Activated CD8-positive, alpha-beta memory T cell treated with anti-CD3 and anti-CD28 coated beads, Interleukin-2, amount 10 ng/mL, durations not matched to agents 7 days and 5 days (primary cell): ENCODE measurements at regions not wholly inside any gene's neighbourhood (a gene's known extent, or its start where the extent isn't known, plus 50 kb on each side); places are given as distances from the start of the nearest gene placed in this dataset.

Experiments
- ATAC-seq: fragments of 150-1000 bp; cut with Tn5 transposase; one replicate; pipeline ENCODE4 v1.10.0; 2021; ENCODE audit warnings: moderate library complexity
- CTCF ChIA-PET: fragments of 350-600 bp; sonication (Branson Sonifier 250); formaldehyde crosslinking; loops from one replicate; lab custom pipeline; 2021; ENCODE audit warnings: antibody characterized with exemption; lab: Charles Lee
- DNase-seq: peaks from one replicate; pipeline ENCODE4 v3.0.0-alpha.2; 2020
- H3K27ac Mint-ChIP-seq: one replicate; pipeline ENCODE4 v1.8.0; 2021; ENCODE audit warnings: mild to moderate bottlenecking, mixed read lengths
- H3K27me3 Mint-ChIP-seq: one replicate; pipeline ENCODE4 v1.8.0; 2021; ENCODE audit warnings: mixed read lengths
- H3K36me3 Mint-ChIP-seq: one replicate; pipeline ENCODE4 v1.8.0; 2021; ENCODE audit warnings: mild to moderate bottlenecking, mixed read lengths
- H3K4me1 Mint-ChIP-seq: one replicate; pipeline ENCODE4 v1.8.0; 2021; ENCODE audit warnings: mixed read lengths
- H3K4me3 Mint-ChIP-seq: one replicate; pipeline ENCODE4 v1.8.0; 2021; ENCODE audit warnings: mild to moderate bottlenecking, moderate library complexity, mixed read lengths
- H3K9me3 Mint-ChIP-seq: one replicate; pipeline ENCODE4 v1.8.0; 2022; ENCODE audit warnings: low read depth, mixed read lengths

DNA sequence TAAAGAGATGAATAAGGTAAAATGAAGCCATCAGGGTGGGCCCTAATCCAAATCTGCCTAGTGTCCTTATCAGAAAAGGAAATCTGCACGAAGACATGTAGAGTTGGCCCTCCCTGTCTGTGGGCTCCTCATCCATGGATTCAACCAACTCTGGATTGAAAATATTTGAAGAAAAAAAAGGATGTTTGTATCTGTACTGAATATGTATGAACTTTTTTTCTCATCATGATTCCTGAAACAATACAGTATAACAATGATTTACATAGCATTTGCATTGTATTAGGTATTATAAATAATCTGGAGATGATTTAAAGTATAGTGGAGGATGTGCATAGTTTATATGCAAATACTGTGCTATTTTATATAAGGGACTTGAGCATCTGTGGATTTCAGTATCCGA, 59.0 kb upstream of the SMAD6 start:
- ATAC-seq: no peak
- H3K27me3 Mint-ChIP-seq: no peaks in the 10 kb centered on the region
- CTCF ChIA-PET: no interaction called here
- H3K27ac Mint-ChIP-seq: no peak overlapping the region
- no peaks in the 10 kb centered on the region for H3K9me3 Mint-ChIP-seq
- H3K4me1 Mint-ChIP-seq: peaks cover 7% of the 10 kb centered on the region
- DNase-seq: no peak
- no peak overlapping the region for H3K4me3 Mint-ChIP-seq
- H3K36me3 Mint-ChIP-seq: no peaks in the 10 kb centered on the region

- no peak for ATAC-seq
- Mint-ChIP-seq H3K36me3 (no peaks in the 10 kb centered on the region), H3K4me3 (no peak overlapping the region), H3K27ac (no peak overlapping the region), H3K9me3 (no peaks in the 10 kb centered on the region), H3K27me3 (no peaks in the 10 kb centered on the region), H3K4me1 (no peaks in the 10 kb centered on the region)
- no peak for DNase-seq
- CTCF ChIA-PET: no interaction called here
These were observed 57.8 kb upstream of the SMAD6 start for GRCh38 chr15:66644000-66644787.

- Mint-ChIP-seq H3K27ac (no peak overlapping the region), H3K27me3 (no peaks in the 10 kb centered on the region), H3K36me3 (no peaks in the 10 kb centered on the region), H3K4me3 (no peak overlapping the region), H3K4me1 (no peaks in the 10 kb centered on the region), H3K9me3 (no peaks in the 10 kb centered on the region)
- CTCF ChIA-PET: interaction anchor here (0.9 kb wide), 1 partner anchor 26 kb away, joined by 3 read pairs; no protein-coding TSS in a partner anchor
- no peak for DNase-seq
- ATAC-seq: no peak
These were observed 57.2 kb upstream of the SMAD6 start for GRCh38 chr15:66644869-66645268.

DNA sequence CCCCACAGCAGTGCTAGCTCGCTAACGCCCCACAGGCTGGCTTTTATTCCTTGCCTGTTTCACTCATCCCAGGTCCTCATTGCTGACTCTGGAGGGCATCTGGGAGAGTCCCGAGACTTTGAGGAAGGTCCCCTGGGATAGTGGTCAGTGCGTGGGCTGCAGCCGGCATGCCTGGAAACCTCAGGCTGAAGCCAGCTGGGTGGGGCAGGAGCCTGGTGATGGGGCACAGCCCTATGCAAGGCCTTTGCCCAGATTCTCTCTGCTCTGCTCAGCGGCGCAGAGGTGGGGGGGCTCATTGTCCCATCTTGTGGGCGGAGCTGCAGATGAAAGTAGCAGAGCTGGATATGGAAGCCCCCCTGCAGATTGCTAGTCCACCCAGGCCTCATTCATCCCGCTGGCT, 55.7 kb upstream of the SMAD6 start:
- no peak for DNase-seq
- H3K4me3 Mint-ChIP-seq: no peak overlapping the region
- no peaks in the 10 kb centered on the region for H3K9me3 Mint-ChIP-seq
- no peaks in the 10 kb centered on the region for H3K27me3 Mint-ChIP-seq
- no peak for ATAC-seq
- H3K27ac Mint-ChIP-seq: no peak overlapping the region
- CTCF ChIA-PET: no interaction called here
- H3K4me1 Mint-ChIP-seq: no peaks in the 10 kb centered on the region
- no peaks in the 10 kb centered on the region for H3K36me3 Mint-ChIP-seq

- DNase-seq: no peak
- CTCF ChIA-PET: no interaction called here
- no peaks in the 10 kb centered on the region for H3K27me3 Mint-ChIP-seq
- H3K36me3 Mint-ChIP-seq: no peaks in the 10 kb centered on the region
- no peaks in the 10 kb centered on the region for H3K9me3 Mint-ChIP-seq
- ATAC-seq: no peak
- H3K4me3 Mint-ChIP-seq: no peak overlapping the region
- H3K4me1 Mint-ChIP-seq: no peaks in the 10 kb centered on the region
- H3K27ac Mint-ChIP-seq: no peak overlapping the region
These were observed 55.2 kb upstream of the SMAD6 start for GRCh38 chr15:66646799-66647198.

GRCh38 chr15:66647358-66647757, 54.7 kb upstream of the SMAD6 start:
- Mint-ChIP-seq H3K4me3 (no peak overlapping the region), H3K4me1 (no peaks in the 10 kb centered on the region), H3K36me3 (no peaks in the 10 kb centered on the region), H3K27me3 (no peaks in the 10 kb centered on the region), H3K9me3 (no peaks in the 10 kb centered on the region), H3K27ac (no peak overlapping the region)
- CTCF ChIA-PET: interaction anchor here (1.3 kb wide), 1 partner anchor 9 kb away, joined by 3 read pairs; no protein-coding TSS in a partner anchor
- no peak for ATAC-seq
- DNase-seq: no peak

GRCh38 chr15:66648588-66648987, 53.4 kb upstream of the SMAD6 start:
- Mint-ChIP-seq H3K27ac (no peak overlapping the region), H3K4me3 (no peak overlapping the region), H3K36me3 (no peaks in the 10 kb centered on the region), H3K9me3 (no peaks in the 10 kb centered on the region), H3K4me1 (no peaks in the 10 kb centered on the region), H3K27me3 (peaks cover 8% of the 10 kb centered on the region)
- CTCF ChIA-PET: interaction anchor here (1.2 to 1.3 kb wide), 2 partner anchors 10 to 30 kb away, joined by 3 read pairs; no protein-coding TSS in a partner anchor
- DNase-seq: no peak
- ATAC-seq: no peak

GRCh38 chr15:66649235-66649984, 52.6 kb upstream of the SMAD6 start:
- H3K4me1 Mint-ChIP-seq: no peaks in the 10 kb centered on the region
- DNase-seq (no peak), ATAC-seq (no peak)
- no peaks in the 10 kb centered on the region for H3K36me3 Mint-ChIP-seq
- no peak overlapping the region for H3K27ac Mint-ChIP-seq
- H3K9me3 Mint-ChIP-seq: no peaks in the 10 kb centered on the region
- peaks cover 16% of the 10 kb centered on the region for H3K27me3 Mint-ChIP-seq
- CTCF ChIA-PET: no interaction called here
- H3K4me3 Mint-ChIP-seq: no peak overlapping the region

DNA sequence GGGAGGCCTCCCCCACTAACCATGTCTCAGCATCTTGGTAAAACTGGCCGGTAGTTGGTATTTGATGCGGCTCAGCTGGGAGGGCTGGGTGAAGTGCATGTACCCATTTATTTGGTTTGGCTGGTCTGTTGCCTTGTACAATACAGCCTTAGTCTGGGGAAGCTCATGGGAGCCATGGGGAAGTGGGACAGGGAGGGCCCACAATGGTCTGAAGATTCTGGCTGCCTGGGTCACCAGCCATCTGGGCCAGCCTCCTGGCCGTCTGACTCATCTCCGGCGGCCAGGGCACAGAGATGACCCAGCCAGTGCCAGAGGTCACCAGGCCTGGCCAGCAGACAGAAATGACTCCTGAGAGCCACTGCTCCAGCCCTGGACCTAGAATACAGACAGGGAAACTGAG, 51.6 kb upstream of the SMAD6 start:
- no peaks in the 10 kb centered on the region for H3K36me3 Mint-ChIP-seq
- no peak overlapping the region for H3K4me3 Mint-ChIP-seq
- H3K4me1 Mint-ChIP-seq: peaks cover 2% of the 10 kb centered on the region
- CTCF ChIA-PET: interaction anchor here (1.0 kb wide), 1 partner anchor 32 kb away, joined by 3 read pairs; no protein-coding TSS in a partner anchor
- H3K27ac Mint-ChIP-seq: no peak overlapping the region
- DNase-seq: no peak
- H3K9me3 Mint-ChIP-seq: no peaks in the 10 kb centered on the region
- no peak for ATAC-seq
- peaks cover 19% of the 10 kb centered on the region for H3K27me3 Mint-ChIP-seq

DNA sequence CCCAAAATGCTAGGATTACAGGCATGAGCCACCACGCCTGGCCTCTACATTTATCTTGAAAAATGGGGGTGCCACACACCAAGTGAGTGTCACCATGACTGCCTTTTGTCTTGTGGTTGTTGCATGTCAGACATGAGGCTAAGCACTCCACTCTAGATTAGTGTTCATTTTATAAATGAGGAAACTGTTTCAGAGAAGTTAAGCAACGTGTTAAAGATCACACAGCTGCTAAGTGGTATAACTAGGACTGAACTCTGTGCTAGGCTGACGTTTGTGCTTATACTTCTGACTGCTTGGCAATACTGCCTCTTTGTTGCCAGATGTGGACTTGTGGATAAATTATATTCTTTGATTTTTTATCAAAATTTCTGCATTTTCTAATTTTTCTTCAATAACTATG, 50.8 kb upstream of the SMAD6 start:
- H3K9me3 Mint-ChIP-seq: no peaks in the 10 kb centered on the region
- H3K4me1 Mint-ChIP-seq: peaks cover 4% of the 10 kb centered on the region
- no peak overlapping the region for H3K4me3 Mint-ChIP-seq
- no peaks in the 10 kb centered on the region for H3K36me3 Mint-ChIP-seq
- H3K27me3 Mint-ChIP-seq: peaks cover 26% of the 10 kb centered on the region
- no peak overlapping the region for H3K27ac Mint-ChIP-seq
- CTCF ChIA-PET: no interaction called here
- no peak for DNase-seq
- ATAC-seq: no peak

- H3K36me3 Mint-ChIP-seq: no peaks in the 10 kb centered on the region
- no peak for ATAC-seq
- H3K27me3 Mint-ChIP-seq: peaks cover 30% of the 10 kb centered on the region
- CTCF ChIA-PET: interaction anchor here (0.7 kb wide), 1 partner anchor 200 kb away, joined by 3 read pairs; no protein-coding TSS in a partner anchor
- peaks cover 4% of the 10 kb centered on the region for H3K4me1 Mint-ChIP-seq
- no peaks in the 10 kb centered on the region for H3K9me3 Mint-ChIP-seq
- DNase-seq: no peak
- no peak overlapping the region for H3K4me3 Mint-ChIP-seq
- no peak overlapping the region for H3K27ac Mint-ChIP-seq
These were observed 50.0 kb upstream of the SMAD6 start for GRCh38 chr15:66651913-66652642.
